ENCODE measurements at regions not wholly inside any gene's neighbourhood (a gene's known extent, or its start where the extent isn't known, plus 50 kb on each side); places are given as distances from the start of the nearest gene placed in this dataset.

GRCh38 chr13:105541565-105541964 lies 993.9 kb downstream of the EFNB2 start:
- TF ChIP-seq MAX (IDR thresholded peaks at IDR 0.05) (no peak), FOXM1 (IDR thresholded peaks at IDR 0.05; ENCODE audit: borderline replicate concordance, low read depth) (no peak), EGR1 (IDR thresholded peaks at IDR 0.05) (no peak), CEBPB (IDR thresholded peaks at IDR 0.05) (no peak), CREB1 (IDR thresholded peaks at IDR 0.05; ENCODE audit: low read depth) (no peak), REST (IDR thresholded peaks at IDR 0.05; ENCODE audit: low read depth) (no peak), EP300 (IDR thresholded peaks at IDR 0.05; ENCODE audit: borderline replicate concordance) (no peak), TEAD4 (IDR thresholded peaks at IDR 0.05) (no peak), TCF12 (IDR thresholded peaks at IDR 0.05; ENCODE audit: low read depth) (no peak), NFIC (IDR thresholded peaks at IDR 0.05) (no peak), YY1 (IDR thresholded peaks at IDR 0.05; ENCODE audit: low read depth) (no peak), TAF1 (IDR thresholded peaks at IDR 0.05; ENCODE audit: low read depth) (no peak), USF1 (IDR thresholded peaks at IDR 0.05) (no peak), ZBTB7A (IDR thresholded peaks at IDR 0.05; ENCODE audit: low read depth) (no peak), RAD21 (IDR thresholded peaks at IDR 0.05; ENCODE audit: low read depth) (no peak)

GRCh38 chr13:105538346-105538745 lies 997.1 kb downstream of the EFNB2 start:
- TF ChIP-seq NFIC (IDR thresholded peaks at IDR 0.05), result no peak

GRCh38 chr13:105537113-105537512 lies 998.3 kb downstream of the EFNB2 start:
- no peak for TF ChIP-seq NFIC (IDR thresholded peaks at IDR 0.05)
- no peak for TF ChIP-seq MAX (IDR thresholded peaks at IDR 0.05)
- TF ChIP-seq TEAD4 (IDR thresholded peaks at IDR 0.05), result no peak
- no peak for TF ChIP-seq EP300 (IDR thresholded peaks at IDR 0.05; ENCODE audit: borderline replicate concordance)
- no peak for TF ChIP-seq CEBPB (IDR thresholded peaks at IDR 0.05)
- no peak for TF ChIP-seq USF1 (IDR thresholded peaks at IDR 0.05)
- TF ChIP-seq RAD21 (IDR thresholded peaks at IDR 0.05; ENCODE audit: low read depth), result no peak
- TF ChIP-seq ZBTB7A (IDR thresholded peaks at IDR 0.05; ENCODE audit: low read depth), result no peak
- no peak for TF ChIP-seq YY1 (IDR thresholded peaks at IDR 0.05; ENCODE audit: low read depth)
- no peak for TF ChIP-seq CREB1 (IDR thresholded peaks at IDR 0.05; ENCODE audit: low read depth)
- no peak for TF ChIP-seq TCF12 (IDR thresholded peaks at IDR 0.05; ENCODE audit: low read depth)
- TF ChIP-seq TAF1 (IDR thresholded peaks at IDR 0.05; ENCODE audit: low read depth), result no peak

- no peak for TF ChIP-seq NFIC (IDR thresholded peaks at IDR 0.05)
- TF ChIP-seq CEBPB (IDR thresholded peaks at IDR 0.05), result no peak
- TF ChIP-seq TAF1 (IDR thresholded peaks at IDR 0.05; ENCODE audit: low read depth), result no peak
- no peak for TF ChIP-seq TEAD4 (IDR thresholded peaks at IDR 0.05)
- TF ChIP-seq FOXM1 (IDR thresholded peaks at IDR 0.05; ENCODE audit: borderline replicate concordance, low read depth), result no peak
- TF ChIP-seq MAX (IDR thresholded peaks at IDR 0.05), result no peak
- TF ChIP-seq TCF12 (IDR thresholded peaks at IDR 0.05; ENCODE audit: low read depth), result no peak
- no peak for TF ChIP-seq REST (IDR thresholded peaks at IDR 0.05; ENCODE audit: low read depth)
Measured at GRCh38 chr13:105530468-105530867, 1005.0 kb downstream of the EFNB2 start.

- TF ChIP-seq USF1 (IDR thresholded peaks at IDR 0.05) (no peak), EP300 (IDR thresholded peaks at IDR 0.05; ENCODE audit: borderline replicate concordance) (no peak), MAX (IDR thresholded peaks at IDR 0.05) (no peak), TEAD4 (IDR thresholded peaks at IDR 0.05) (no peak), RAD21 (IDR thresholded peaks at IDR 0.05; ENCODE audit: low read depth) (no peak), FOXM1 (IDR thresholded peaks at IDR 0.05; ENCODE audit: borderline replicate concordance, low read depth) (no peak), CEBPB (IDR thresholded peaks at IDR 0.05) (no peak), NFIC (IDR thresholded peaks at IDR 0.05) (no peak), ZBTB7A (IDR thresholded peaks at IDR 0.05; ENCODE audit: low read depth) (no peak), REST (IDR thresholded peaks at IDR 0.05; ENCODE audit: low read depth) (no peak), YY1 (IDR thresholded peaks at IDR 0.05; ENCODE audit: low read depth) (no peak), TAF1 (IDR thresholded peaks at IDR 0.05; ENCODE audit: low read depth) (no peak), EGR1 (IDR thresholded peaks at IDR 0.05) (no peak), CREB1 (IDR thresholded peaks at IDR 0.05; ENCODE audit: low read depth) (no peak), TCF12 (IDR thresholded peaks at IDR 0.05; ENCODE audit: low read depth) (no peak)
Measured at GRCh38 chr13:105527127-105527526, 1008.3 kb downstream of the EFNB2 start.
